Brain pericyte (primary cell): ENCODE measurements at regions not wholly inside any gene's neighbourhood (a gene's known extent, or its start where the extent isn't known, plus 50 kb on each side); places are given as distances from the start of the nearest gene placed in this dataset.
"Not testable (repeated sequence)": the region's sequence is repeated elsewhere in the genome, so short reads cannot be mapped to it uniquely, and the experiment has no call there.

ENCODE experiments used
- DNase-seq: peaks from one replicate; pipeline ENCODE4 v3.0.0-alpha.2; 2012; ENCODE audit warnings: low read depth, low spot score

- not testable (repeated sequence) for DNase-seq
Observed at GRCh38 chr17:20842012-20842411, 200.8 kb downstream of the USP22 start.

DNA sequence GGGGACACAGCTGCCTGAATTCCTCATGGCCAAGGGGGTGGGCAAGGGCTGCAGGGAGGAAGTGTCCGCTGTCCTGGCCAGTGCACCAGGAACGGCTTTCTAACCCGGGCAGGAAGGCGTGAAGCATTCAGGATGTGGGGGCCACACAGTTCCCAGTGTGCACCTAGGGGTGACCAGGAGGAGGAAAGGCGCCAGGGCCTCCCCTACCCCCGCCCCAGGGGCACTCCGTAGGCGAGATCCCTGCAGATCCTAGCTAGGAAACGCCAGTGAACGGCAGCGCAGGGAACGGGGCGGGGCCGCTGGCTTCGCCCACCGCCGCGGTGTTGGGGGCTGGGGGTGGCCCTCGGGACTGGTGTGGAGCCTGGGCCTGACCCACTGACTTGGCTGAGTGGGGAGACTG is 199.6 kb downstream of the USP22 start:
- DNase-seq, result not testable (repeated sequence)

- not testable (repeated sequence) for DNase-seq
Observed at GRCh38 chr17:20843799-20844553, 198.8 kb downstream of the USP22 start.

DNA sequence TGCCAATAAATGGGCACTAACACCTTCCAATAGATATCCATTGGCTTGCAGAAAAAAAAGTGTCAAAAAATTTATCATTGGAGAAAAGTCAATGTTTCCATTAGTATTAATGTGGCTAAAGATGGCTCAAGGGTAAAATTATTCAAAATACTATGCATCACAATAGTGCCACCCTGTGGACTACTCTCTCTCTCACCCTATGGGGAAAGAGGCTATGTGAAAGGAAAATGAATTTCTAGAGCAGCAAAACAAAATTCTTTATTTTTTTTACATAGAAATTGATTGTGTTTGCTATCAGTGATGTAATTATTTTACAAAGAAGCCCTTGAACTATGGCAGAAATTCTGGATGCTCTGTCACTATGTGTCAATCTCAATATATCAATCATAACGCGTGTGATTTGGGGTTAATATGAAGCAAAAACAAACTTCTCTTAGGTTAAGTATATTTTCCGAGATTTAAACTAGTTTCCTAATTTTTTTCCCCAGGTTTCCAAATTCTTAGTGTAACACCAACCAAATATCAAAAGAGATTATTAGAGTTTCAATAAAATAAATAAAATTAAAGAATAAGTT is 193.9 kb downstream of the USP22 start:
- not testable (repeated sequence) for DNase-seq

DNA sequence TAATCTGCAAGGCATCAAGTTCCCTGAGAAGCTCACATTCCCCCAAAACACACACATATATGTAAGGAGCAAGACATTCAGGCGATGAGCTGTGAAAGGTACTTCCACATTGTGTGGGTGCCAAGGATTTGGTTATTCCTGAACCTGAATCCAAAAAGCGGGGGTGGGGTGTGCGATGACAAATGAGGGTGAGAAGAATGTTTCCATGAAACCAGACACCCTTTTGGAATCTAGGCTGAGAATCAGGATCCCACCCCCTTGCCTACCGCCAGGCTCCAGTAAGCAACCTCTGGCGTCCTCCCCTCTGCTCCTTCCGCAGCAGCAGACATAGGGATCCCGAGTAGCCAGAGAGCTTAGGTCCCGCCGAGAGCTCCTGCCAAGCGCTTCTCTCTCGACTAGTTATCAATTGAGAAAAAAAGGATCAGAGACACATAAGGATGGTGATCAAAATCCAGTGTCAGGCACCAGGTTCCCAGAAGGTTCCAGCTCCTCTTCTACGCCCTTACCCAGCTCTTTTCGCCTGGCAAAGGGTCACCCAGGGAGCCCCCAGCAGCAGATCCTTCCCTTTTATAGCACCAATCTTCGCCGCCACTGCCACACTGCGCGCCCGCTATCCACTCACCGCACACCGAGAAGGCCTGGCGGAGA is 191.1 kb downstream of the USP22 start:
- DNase-seq, result not testable (repeated sequence)

DNA sequence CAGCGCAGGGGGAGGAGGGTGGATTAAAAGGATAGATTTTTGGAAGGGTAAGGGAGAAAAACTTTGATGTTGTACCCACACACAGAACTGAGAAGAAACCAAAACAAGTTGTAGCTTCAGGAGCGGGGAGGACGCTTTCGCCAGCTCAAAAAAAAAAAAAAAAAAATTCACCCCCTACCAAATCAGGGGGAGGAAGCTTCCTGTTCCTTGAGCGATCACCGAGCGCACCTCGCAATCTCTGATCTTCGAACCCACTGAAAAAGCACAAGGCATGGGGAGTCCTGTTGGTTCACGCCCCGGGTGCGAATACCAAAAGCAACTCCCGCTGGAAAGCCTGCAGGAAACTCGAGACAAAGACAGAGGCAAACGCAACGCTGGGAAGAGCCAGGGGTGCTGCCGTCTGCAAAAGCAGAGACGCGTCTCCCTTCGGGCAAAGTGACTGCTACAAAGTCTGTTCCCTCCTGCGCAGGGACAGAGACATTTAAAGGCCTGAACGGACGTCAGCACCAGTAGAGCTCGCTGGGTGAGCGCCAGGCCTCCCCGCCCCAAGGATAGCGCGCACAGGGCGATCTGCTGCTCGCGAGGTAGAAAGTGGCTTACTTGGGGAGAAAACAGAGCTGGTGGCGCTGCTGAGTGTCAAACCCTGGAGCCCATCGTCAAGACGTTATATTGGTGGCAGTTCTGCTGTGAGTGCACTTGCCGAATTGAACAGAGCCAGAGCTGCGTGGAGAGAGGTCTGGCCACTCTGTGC is 190.4 kb downstream of the USP22 start:
- no peak for DNase-seq

GRCh38 chr17:20852990-20853370 is 189.8 kb downstream of the USP22 start:
- DNase-seq, result no peak

- DNase-seq, result not testable (repeated sequence)
Observed at GRCh38 chr17:20855910-20856470, 186.8 kb downstream of the USP22 start.

DNA sequence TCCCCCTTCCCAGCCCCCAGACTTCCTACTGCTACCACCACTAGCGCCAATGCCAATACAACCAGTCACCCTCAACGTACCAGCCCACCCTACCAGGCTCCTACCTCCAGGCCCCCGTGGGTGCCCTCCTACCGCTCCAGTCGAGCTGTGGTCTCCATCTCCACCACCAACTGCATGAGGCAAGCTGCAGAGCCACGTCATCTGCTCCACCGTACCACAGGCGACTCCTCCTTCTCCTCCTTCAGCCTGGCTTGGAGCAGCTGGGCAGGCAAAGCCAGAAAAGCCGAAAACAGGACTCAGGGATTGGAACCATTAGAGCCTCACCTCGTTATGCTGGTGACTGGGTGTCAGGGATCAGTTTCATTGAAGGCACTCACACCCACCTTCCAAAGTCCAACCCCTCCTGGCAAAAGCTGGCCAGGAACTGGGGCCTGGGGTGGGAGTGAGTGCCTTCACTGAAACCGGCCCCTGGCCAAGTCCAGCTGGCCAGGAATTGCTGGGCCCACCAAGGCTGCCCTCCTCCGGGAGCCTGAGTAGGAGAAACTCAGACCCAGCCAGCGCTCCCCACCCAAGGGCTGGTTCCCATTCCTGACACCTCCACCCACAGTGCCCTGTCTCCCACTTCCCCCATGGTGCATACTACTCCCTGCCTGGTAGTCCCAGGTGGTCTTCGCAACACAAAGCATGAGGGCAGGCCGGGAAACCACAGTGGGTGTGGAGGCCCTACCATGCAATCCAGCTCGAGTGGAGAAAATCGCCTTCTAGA is 176.2 kb downstream of the USP22 start:
- DNase-seq, result not testable (repeated sequence)

- not testable (repeated sequence) for DNase-seq
Observed at GRCh38 chr17:20867436-20867937, 175.3 kb downstream of the USP22 start.

GRCh38 chr17:20867938-20868661 is 174.7 kb downstream of the USP22 start:
- DNase-seq, result not testable (repeated sequence)

GRCh38 chr17:20868662-20869007 is 174.2 kb downstream of the USP22 start:
- not testable (repeated sequence) for DNase-seq

GRCh38 chr17:20873173-20873572 is 169.6 kb downstream of the USP22 start:
- DNase-seq, result not testable (repeated sequence)

DNA sequence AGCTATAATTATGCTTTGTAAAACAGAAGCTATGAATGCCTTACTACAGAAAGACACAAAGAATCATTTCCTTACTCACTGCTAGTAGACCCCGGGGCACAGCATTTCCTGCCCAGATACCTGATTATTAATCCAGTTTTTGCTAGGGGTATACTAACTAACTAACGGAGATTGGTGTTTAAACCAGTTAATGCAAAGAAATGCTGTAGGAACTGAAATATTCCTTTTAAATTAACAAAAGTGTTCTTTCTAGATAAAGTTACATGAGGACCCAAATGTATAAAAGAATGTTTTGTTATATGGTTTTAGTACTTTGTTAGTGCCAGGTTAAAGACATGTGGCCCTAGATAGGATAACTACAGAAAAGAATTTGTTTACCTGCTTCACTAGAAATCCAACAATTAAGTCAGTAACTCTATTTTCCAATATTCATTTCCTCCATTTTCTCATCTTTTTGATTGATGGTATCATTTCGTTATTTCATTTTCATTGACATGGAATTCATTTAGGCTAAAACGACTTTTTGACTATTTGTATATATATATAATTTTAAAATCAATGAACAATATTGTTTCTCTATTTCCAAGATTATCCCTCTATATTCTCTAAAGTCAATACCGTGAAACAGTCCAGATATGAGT is 169.0 kb downstream of the USP22 start:
- not testable (repeated sequence) for DNase-seq

GRCh38 chr17:20877384-20877783 is 165.4 kb downstream of the USP22 start:
- DNase-seq, result not testable (repeated sequence)

DNA sequence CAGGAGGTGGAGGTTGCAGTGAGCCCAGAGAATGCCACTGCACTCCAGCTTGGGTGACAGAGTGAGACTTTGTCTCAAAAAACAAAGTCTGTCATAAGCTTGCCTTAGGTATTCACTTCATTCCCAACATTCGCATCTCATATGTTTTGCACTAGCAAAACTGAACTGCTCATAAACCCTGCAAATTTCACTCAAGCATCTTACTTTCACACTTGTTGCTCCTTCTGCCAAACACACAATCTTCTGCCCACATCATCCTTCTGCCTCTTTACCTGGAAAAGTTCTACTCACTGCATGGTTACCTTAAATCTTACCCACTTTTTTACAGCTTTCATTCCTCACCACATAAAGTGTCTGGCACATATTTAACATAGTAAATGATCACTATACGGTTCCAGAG is 152.5 kb downstream of the USP22 start:
- DNase-seq, result no peak

DNA sequence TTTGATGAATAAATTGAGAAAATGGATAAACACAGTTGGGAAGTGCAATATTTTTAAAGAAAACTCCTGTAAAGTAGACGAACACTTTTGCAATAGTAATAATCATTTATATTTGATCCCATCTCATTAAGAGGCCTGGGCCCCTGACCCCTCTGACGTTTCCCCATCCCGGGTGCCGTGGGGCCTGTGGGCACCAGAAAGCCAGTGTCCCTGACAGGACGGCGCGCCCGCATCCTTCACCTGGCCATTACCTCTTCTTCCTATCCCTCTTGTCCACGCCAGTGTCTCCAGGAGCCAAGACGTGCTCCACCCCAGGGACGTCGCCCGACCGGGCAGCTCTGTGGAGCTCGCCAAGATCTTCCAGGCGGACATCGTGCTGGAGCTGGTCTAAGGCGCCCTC is 147.4 kb downstream of the USP22 start:
- DNase-seq, result not testable (repeated sequence)

DNA sequence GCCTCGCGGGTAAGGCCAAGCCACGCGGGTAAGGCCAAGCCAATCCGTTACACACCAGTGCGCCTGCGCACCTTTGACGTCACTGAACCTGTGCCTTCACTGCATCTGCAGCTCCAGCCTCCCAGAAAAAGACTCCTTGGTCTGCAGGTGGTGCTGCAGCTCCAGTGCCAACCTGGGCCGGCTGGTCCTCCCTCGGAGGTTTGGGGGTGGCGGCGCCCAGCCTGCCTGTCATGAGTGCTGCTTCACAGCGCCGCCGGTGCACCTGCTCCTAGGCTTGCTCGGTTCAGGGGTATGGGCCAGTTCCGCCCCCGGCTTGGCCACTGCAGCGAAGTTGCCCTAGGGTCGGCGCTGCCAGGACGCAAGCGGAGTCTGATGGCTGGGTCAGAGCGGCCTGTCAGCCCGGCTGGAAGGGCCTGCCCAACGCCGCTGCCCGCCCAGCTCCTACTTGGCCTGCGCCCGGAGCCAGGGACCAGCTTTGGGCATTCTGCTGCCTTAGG is 146.6 kb downstream of the USP22 start:
- no peak for DNase-seq

DNA sequence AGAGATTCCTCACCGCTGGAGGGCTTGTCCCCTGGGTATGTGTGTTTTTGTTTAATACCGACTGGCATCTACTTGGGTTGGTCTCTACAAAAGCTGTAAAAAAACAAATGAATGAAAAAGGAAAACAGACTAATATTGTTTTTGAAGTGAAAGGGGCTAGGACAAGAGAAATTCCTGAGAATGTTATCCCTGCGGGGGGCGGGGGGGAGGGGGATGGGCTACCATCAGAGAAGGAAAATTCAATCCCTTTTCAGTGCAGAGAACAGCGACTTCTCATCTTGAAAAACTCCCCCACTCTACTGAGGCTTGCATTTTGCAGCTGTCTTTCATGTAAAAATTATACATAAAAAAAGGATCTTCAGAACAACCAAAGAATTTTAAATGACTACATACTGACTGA is 144.1 kb downstream of the USP22 start:
- DNase-seq, result not testable (repeated sequence)
